HFFc6 (cell line): ENCODE measurements at regions not wholly inside any gene's neighbourhood (a gene's known extent, or its start where the extent isn't known, plus 50 kb on each side); places are given as distances from the start of the nearest gene placed in this dataset.

Source experiments
- DNase-seq: peaks from one replicate; pipeline ENCODE4 v3.0.0-alpha.2; 2018
- H3K27ac Mint-ChIP-seq: 2 replicates; pipeline ENCODE4 v1.8.0; 2020; ENCODE audit warnings: mild to moderate bottlenecking, mixed read lengths
- H3K27me3 Mint-ChIP-seq: 2 replicates; pipeline ENCODE4 v1.8.0; 2021; ENCODE audit warnings: mild to moderate bottlenecking, moderate library complexity, mixed read lengths; ENCODE audit not compliant: insufficient read depth
- H3K36me3 Mint-ChIP-seq: 2 replicates; pipeline ENCODE4 v1.8.0; 2021; ENCODE audit warnings: low read depth, mixed read lengths
- H3K4me1 Mint-ChIP-seq: 2 replicates; pipeline ENCODE4 v1.8.0; 2020; ENCODE audit warnings: low read depth, mixed read lengths
- H3K4me3 Mint-ChIP-seq: 2 replicates; pipeline ENCODE4 v1.8.0; 2020; ENCODE audit warnings: mild to moderate bottlenecking, moderate library complexity, mixed read lengths
- H3K9me3 Mint-ChIP-seq: 2 replicates; pipeline ENCODE4 v1.8.0; 2020; ENCODE audit warnings: mild to moderate bottlenecking, mixed read lengths
- CTCF ChIP-seq: fragments of 200-600 bp; sonication (generic); IDR thresholded peaks from 2 replicates; pipeline ENCODE4 v1.5.0; 2021; ENCODE audit warnings: antibody characterized with exemption, mild to moderate bottlenecking

GRCh38 chr22:44409974-44410316 is 88.1 kb downstream of the RTL6 start:
- Mint-ChIP-seq H3K4me3 (no peak overlapping the region), H3K27me3 (peaks cover 25% of the 10 kb centered on the region), H3K36me3 (no peaks in the 10 kb centered on the region), H3K27ac (no peak overlapping the region), H3K4me1 (no peaks in the 10 kb centered on the region), H3K9me3 (no peaks in the 10 kb centered on the region)
- DNase-seq = no peak
- no peak for TF ChIP-seq CTCF

- Mint-ChIP-seq H3K27ac (no peak overlapping the region), H3K27me3 (peaks cover 25% of the 10 kb centered on the region), H3K4me1 (no peaks in the 10 kb centered on the region), H3K36me3 (no peaks in the 10 kb centered on the region), H3K9me3 (no peaks in the 10 kb centered on the region), H3K4me3 (no peak overlapping the region)
- no peak for DNase-seq
- no peak for TF ChIP-seq CTCF
These were observed 88.6 kb downstream of the RTL6 start for GRCh38 chr22:44409211-44409973.

GRCh38 chr22:44408829-44409192 is 89.2 kb downstream of the RTL6 start:
- TF ChIP-seq CTCF = no peak
- Mint-ChIP-seq H3K27ac (no peak overlapping the region), H3K4me1 (no peaks in the 10 kb centered on the region), H3K36me3 (no peaks in the 10 kb centered on the region), H3K27me3 (peaks cover 28% of the 10 kb centered on the region), H3K9me3 (no peaks in the 10 kb centered on the region), H3K4me3 (no peak overlapping the region)
- no peak for DNase-seq

DNA sequence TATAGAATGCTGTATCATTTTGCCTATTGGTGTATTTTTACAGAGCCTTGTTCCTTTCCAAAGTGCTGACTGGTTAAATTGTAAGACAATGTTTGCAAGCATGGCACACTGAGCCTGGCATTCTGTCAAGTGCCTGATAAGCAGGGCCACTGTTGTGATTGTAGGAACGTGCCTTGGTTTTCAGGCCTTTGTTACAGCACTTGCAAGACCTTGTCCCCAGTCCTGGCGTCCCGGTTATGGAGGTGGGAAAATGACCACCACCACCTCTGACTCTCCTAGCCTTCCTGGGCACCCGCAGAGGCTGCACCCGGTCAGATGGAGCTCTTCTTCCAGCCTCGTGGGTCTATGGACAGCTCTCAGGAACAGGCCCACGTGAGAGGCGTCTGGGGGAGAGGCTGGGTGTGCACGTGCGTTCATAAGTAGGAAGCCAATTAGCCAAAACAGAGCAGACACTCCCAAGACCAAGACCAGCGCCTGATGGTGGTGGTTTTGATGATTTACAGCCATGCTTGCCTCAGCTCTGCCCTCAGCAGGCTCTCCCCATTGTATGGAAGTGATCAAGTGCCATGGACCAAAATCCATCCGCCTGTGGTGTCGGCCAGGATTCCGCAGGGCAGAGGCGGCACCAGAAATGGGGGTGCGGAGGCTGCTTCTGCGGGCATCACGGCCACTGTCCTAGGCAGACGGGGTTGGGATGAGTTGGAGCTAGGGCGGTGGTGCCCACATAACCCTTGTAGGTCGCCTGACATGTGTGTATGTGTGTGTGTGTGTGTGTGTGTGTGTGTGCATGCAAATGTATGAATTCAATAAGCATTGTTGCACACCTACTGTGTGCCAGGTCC is 89.8 kb downstream of the RTL6 start:
- no peak for TF ChIP-seq CTCF

GRCh38 chr22:44407171-44407986 is 90.7 kb downstream of the RTL6 start:
- H3K4me3 Mint-ChIP-seq = no peak overlapping the region
- H3K36me3 Mint-ChIP-seq = no peaks in the 10 kb centered on the region
- H3K27me3 Mint-ChIP-seq = peaks cover 38% of the 10 kb centered on the region
- no peak overlapping the region for H3K27ac Mint-ChIP-seq
- no peaks in the 10 kb centered on the region for H3K9me3 Mint-ChIP-seq
- no peak for DNase-seq
- H3K4me1 Mint-ChIP-seq = no peaks in the 10 kb centered on the region
- no peak for TF ChIP-seq CTCF

More for the DNA sequence above, 89.8 kb downstream of the RTL6 start:
- Mint-ChIP-seq H3K4me3 (no peak overlapping the region), H3K9me3 (no peaks in the 10 kb centered on the region), H3K4me1 (no peaks in the 10 kb centered on the region), H3K27ac (no peak overlapping the region), H3K36me3 (no peaks in the 10 kb centered on the region), H3K27me3 (peaks cover 34% of the 10 kb centered on the region)
- DNase-seq = no peak
